ENCODE measurements at regions not wholly inside any gene's neighbourhood (a gene's known extent, or its start where the extent isn't known, plus 50 kb on each side); places are given as distances from the start of the nearest gene placed in this dataset.

- no peak for DNase-seq
Observed at GRCh38 chr20:50380697-50381040, 129.5 kb upstream of the PTPN1 start.

DNA sequence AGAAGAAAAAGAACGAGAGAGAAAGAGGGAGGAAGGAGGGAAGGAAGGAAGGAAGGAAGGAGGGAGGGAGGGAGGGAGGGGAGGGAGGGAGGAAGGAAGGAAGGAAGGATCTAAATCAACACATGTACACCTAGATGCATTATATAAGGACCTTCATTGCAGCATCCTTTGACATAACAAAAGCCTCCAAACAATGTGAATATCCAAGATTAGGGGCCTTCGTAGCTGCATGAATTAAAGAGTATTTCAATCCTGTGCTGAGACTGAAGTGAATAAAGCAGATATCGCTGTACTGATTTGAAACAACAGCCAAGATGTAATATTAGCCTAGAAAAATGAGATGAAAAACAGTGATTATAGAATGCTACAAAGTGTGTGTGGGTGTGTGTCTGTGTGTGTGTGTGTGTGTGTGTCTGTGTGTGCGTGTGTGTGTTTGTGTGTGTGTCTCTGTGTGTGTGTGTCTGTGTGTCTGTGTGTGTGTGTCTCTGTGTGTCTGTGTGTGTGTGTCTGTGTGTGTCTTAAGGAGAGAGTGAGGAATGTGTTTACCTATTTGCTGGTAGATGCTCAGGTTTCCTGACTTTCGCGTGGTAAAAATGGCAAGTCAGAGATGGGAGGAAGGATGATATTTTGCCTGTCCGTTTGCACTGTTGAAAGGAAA lies 129.0 kb upstream of the PTPN1 start:
- DNase-seq, result no peak

DNA sequence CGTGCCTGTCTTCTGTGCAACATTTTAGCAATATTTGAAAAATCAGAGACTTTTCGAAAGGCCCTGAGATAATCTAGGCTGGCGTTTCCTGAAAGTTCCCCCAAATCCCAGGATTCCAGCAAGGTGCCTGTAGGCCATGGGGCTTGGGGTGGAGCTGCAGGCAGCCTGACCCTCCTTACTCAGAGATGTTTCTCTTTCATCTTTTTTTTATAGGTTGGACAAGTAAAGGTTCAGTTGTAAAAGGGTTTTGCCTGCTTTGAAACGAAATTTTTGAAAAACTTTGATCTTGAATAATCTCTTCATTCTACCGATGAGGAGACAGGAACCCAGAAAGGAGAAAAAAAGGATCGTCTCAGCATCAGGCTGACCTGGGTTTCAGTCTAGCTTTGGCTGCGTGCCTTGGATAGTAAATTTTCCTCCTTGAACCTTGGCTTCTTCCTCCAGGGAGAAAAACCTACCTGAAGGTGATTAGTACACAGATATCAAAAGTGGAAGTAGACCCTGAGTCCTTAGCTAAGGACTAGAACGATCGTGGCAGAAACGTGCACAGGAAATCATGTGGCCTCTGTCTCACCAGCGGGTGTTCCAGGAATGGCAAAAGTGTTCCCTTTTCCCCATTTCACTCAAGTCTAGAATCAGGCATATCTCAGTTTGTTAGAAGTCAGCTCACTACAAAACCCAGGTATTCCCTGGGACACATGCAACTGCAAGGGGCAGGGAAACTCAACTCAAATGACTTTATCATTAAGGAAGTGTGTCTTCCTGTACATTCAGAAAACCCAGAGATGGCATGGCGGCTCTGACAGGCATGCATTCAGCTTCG lies 128.2 kb upstream of the PTPN1 start:
- DNase-seq, result peak; percentile 16

GRCh38 chr20:50385733-50386640 lies 124.2 kb upstream of the PTPN1 start:
- DNase-seq, result peak; percentile 69

- no peak for DNase-seq
Observed at GRCh38 chr20:50386641-50386960, 123.6 kb upstream of the PTPN1 start.

DNA sequence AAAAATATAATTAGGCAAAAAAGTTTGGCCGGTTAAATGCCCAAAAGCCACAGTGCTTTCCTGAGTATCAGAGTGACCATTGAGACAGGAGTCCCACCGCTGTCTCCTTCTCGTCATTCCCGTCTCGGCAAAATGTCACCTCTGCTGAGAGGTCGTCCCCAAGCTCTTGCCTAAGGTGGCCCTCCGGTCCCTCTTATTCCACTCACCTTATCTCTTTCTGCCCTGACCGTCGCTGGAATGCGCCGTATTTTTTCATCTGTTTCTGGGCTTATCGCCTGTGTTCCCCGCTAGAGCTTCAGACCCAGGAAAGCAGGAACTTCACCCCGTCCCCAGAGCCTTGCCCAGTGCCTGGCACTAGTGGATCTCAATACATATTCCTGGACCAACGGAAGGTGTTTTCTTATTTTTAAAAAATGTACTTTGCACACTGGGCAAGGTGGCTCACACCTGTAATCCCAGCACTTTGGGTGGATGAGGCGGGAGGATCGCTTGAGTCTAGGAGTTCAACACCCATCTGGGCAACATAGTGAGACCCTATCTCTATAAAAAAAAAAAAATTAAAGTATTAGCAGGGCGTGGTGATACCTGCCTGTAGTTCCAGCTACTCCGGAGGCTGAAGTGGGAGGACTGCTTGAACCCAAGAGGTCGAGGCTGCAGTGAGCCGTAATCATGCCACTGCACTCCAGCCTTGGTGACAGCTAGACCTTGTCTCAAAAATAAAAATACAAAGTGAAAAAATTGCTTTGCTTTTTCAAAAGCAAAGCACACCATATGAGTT lies 122.8 kb upstream of the PTPN1 start:
- no peak for DNase-seq

GRCh38 chr20:50387996-50388332 lies 122.2 kb upstream of the PTPN1 start:
- no peak for DNase-seq

DNA sequence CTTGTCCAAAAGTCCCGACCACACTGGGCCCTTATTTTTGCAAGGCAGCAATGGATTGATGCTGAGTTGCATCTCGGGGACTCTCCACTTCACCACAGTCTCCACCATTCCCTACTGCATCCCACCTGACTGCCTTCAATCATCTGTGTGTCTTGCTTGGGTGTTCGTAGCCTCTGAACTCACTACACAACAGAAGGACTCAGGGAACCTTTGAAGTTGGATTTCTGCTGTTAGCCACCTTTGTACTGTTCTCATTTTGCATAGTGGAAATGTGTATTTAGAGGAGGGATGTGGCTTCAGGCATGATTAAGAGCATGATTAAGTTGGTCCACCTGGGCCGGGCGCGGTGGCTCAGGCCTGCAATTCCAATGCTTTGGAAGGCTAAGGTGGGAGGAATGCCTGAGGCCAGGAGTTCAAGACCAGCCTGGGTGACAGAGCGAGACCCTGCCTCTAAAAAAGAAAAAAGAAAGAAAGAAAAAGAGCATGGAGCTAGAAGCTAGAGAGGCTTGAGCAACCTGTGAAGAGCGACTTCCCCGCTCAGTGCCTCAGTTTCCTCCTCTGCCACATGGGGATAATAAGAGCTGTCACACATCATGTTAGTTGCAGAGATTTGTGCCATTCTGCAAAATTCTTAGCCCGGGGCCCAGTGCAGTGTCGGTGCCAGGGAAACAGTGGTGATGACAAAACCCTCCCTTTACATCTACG lies 121.3 kb upstream of the PTPN1 start:
- DNase-seq, result no peak

DNA sequence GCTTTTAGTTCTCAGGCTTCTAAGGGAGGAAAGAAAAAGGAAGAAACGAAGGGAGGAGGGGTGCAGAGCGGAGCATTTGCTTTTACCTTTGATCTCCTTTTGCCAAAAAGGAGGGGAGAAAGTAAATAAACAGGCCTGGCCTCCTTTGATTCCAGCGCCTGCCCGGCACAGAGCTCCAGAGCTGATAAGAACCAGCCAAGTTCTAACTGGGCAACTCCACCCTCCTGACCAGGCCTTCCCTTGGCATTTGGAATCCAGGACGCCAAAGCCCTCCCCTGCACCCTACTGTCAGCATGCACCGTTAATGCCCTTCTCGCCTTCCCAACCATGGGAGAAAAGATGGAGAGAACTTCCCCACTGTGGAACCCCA lies 120.8 kb upstream of the PTPN1 start:
- no peak for DNase-seq

GRCh38 chr20:50389808-50390684 lies 120.1 kb upstream of the PTPN1 start:
- no peak for DNase-seq

GRCh38 chr20:50390685-50391443 lies 119.3 kb upstream of the PTPN1 start:
- no peak for DNase-seq

- DNase-seq, result no peak
Observed at GRCh38 chr20:50391444-50392137, 118.6 kb upstream of the PTPN1 start.

DNA sequence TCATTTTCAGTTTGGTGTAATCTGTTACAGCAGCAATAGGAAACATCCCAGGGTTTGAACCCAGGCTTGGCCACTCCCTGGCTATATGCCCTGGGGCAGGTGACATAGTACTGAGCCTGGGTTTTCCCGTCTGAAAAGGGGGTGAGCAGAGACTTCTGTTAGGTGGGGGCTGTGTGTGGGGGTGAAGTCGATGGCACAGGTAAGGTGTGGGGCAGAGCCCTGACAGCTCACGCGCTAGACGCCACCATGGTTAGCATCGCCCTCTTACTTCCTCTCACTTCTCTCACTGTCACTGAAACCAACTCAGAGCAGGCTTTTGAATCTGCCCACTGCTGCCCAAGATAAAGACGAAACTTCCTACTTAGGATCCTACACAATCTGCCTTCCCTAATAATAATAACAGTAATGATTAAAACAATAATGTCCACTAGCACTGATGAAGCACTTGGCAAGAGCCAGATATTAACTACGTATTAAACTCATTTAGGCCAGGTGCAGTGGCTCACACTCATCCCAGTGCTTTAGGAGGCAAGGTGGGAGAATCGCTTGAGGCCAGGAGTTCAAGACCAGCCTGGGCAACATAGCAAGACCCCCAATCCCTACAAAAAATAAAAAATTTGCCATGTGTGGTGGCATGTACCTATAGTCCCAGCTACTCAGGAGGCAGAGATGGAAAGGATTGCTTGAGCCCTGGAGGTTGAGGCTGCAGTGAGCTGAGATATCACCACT lies 117.9 kb upstream of the PTPN1 start:
- peak; percentile 23 for DNase-seq

GRCh38 chr20:50393242-50393641 lies 116.9 kb upstream of the PTPN1 start:
- DNase-seq, result no peak

DNA sequence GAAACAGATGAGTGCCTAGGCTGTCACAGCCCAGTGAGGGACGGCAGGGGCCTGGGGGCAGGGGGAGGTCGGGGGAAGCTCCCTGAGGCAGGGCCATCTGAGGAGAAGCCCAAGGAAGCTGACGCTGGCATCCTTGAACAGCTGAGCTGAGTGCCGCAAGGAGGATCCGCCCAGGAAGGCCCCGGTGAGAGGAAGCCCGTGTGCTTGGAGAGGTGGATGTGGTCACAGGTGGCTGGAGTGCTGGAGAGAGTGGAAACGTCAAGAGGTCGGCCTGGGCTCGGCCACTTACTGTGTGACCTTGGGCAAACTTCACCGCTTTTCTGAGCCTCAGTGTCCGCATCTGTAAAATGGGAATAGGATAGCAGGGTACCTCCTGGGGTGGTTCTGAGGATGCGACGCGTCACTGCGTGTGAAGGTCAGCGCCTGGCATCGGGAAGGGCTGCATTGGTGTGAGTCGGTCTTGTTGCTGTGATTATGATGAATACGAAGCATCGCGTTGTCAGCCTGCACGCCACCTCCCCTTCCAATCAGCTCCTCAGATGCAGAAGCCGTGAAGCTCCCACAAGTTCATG lies 116.1 kb upstream of the PTPN1 start:
- DNase-seq, result no peak

DNA sequence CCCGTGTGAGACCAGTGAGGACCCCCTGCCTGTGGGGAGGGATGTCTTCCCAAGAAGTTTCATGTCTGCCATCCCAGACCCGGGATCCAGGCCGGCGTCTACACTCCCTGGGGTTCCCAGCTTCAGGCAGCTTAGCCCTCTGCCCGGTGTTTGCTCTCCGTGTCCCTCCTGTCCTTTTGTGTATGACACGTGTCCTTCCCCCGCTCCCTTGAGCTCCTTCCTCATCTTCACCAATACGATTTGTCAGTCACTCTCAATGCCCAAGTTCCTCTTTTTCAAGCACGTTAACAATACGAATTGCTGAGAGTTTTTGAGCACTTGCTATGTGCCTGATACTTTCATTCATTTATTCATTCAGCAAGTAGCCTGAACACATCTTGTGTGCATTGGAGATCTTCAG lies 115.6 kb upstream of the PTPN1 start:
- no peak for DNase-seq

DNA sequence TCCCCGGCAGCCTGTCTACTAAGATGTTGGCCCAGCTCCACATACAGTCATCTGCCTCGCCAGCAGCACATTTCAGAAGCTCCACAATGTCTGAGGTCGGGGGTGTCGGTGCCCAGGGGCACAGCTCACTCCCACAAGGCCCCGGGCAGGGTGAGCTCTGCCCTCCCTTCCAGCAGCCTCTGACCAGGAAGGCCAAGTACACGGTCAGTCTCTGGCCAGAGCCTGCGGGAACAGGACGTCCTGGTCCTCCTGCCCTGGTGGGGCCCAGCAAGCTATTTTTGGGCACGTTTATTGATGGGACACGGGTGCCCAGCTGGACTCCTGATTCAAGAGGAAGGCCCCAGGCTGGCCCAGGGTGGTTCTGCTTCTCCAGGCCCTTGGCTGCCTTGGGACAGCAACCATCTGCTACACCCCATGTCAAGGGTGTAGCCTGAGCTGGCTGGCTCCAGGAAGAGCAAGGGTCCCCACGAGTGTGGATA lies 114.9 kb upstream of the PTPN1 start:
- DNase-seq, result no peak

GRCh38 chr20:50395914-50396488 lies 114.2 kb upstream of the PTPN1 start:
- no peak for DNase-seq
